ENCODE measurements at regions not wholly inside any gene's neighbourhood (a gene's known extent, or its start where the extent isn't known, plus 50 kb on each side); places are given as distances from the start of the nearest gene placed in this dataset.

DNA sequence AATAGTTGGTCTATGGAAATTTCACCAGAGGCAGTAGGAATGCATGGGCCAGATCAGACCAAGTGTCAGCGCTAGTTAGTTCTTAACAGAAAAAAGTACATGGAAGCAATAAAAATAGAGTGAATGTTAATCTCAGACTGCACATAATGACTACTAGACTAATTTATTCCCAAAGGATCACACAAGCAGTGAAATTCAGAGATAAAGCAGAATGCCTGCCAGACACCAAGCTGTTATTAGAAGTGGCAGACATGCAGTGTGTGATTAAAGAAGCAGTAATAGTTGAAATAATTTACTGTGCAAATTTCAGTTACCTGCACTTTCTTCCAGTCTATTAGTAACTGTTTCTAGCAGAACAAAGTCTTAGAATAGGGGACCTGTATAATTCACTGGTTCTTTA, 1024.2 kb downstream of the CDH9 start:
- WGBS, 2 experiments (ENCODE audit: insufficient coverage in 1 of 2, insufficient read length in 1 of 2) = 80% methylated on average over 1 of the region's 1 CpG; no CpG with 5 or more reads in 1 of the 2 experiments
- H3K36me3 Mint-ChIP-seq (ENCODE audit: low read depth) = no peaks in the 10 kb centered on the region

DNA sequence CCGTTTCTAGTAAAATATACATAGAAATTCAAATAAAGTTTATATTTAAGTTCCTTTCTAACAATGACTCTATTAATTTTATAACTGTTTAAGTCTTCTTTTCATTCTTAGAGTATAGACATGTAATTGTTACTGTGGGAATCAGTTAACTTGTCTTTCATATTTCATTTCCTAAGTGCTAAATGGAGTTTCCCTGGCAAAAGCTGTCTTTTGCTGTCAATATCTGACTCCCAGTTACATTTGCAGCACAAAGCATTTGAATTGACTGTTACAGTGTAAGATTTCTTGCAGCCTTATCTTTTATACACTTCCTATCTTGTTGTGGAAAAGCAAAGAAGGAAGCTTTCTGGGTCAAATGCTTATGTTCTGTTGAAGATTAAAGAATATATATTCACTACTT, 1026.3 kb downstream of the CDH9 start:
- TF ChIP-seq, protein P1, sequence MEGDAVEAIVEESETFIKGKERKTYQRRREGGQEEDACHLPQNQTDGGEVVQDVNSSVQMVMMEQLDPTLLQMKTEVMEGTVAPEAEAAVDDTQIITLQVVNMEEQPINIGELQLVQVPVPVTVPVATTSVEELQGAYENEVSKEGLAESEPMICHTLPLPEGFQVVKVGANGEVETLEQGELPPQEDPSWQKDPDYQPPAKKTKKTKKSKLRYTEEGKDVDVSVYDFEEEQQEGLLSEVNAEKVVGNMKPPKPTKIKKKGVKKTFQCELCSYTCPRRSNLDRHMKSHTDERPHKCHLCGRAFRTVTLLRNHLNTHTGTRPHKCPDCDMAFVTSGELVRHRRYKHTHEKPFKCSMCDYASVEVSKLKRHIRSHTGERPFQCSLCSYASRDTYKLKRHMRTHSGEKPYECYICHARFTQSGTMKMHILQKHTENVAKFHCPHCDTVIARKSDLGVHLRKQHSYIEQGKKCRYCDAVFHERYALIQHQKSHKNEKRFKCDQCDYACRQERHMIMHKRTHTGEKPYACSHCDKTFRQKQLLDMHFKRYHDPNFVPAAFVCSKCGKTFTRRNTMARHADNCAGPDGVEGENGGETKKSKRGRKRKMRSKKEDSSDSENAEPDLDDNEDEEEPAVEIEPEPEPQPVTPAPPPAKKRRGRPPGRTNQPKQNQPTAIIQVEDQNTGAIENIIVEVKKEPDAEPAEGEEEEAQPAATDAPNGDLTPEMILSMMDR (conservative IDR thresholded peaks at IDR 0.05) = no peak
- Mint-ChIP-seq H3K27ac (no peak overlapping the region), H3K36me3 (ENCODE audit: low read depth) (no peaks in the 10 kb centered on the region), H3K4me1 (no peaks in the 10 kb centered on the region), H3K9me3 (no peaks in the 10 kb centered on the region), H3K27me3 (ENCODE audit: insufficient read depth) (peaks cover 1% of the 10 kb centered on the region), H3K4me3 (no peak overlapping the region)
- Histone ChIP-seq H3K4me3 (ENCODE audit: low read length) (no peak overlapping the region), H3K27ac (ENCODE audit: low read depth, low read length) (no peak overlapping the region), H3K9ac (ENCODE audit: extremely low read depth, low read length, poor library complexity, severe bottlenecking) (no peak overlapping the region), H3K4me1 (ENCODE audit: control insufficient read depth, insufficient read depth, low read length) (no peaks in the 10 kb centered on the region), H3K27me3 (ENCODE audit: control insufficient read depth, insufficient read depth, low read length, poor library complexity, severe bottlenecking) (no peaks in the 10 kb centered on the region), H3K9me3 (ENCODE audit: control insufficient read depth, low read length) (no peaks in the 10 kb centered on the region), H3K36me3 (ENCODE audit: control insufficient read depth, insufficient read depth, low read length) (no peaks in the 10 kb centered on the region)
- DNase-seq = no peak
- no CpG with 5 or more reads among the region's 1 CpG for WGBS, 2 experiments (ENCODE audit: insufficient coverage in 1 of 2, insufficient read length in 1 of 2)

More for the DNA sequence above, 1024.2 kb downstream of the CDH9 start:
- H3K27ac ChIP-seq (ENCODE audit: low read depth, low read length) = no peak overlapping the region
- no peaks in the 10 kb centered on the region for H3K27me3 ChIP-seq (ENCODE audit: control insufficient read depth, insufficient read depth, low read length, poor library complexity, severe bottlenecking)
- H3K9ac ChIP-seq (ENCODE audit: extremely low read depth, low read length, poor library complexity, severe bottlenecking) = no peak overlapping the region
- no peaks in the 10 kb centered on the region for H3K4me1 ChIP-seq (ENCODE audit: control insufficient read depth, insufficient read depth, low read length)
- no peak for DNase-seq
- Mint-ChIP-seq H3K4me1 (no peaks in the 10 kb centered on the region), H3K9me3 (no peaks in the 10 kb centered on the region), H3K4me3 (no peak overlapping the region), H3K27ac (no peak overlapping the region), H3K27me3 (ENCODE audit: insufficient read depth) (peaks cover 1% of the 10 kb centered on the region)
- no peaks in the 10 kb centered on the region for H3K9me3 ChIP-seq (ENCODE audit: control insufficient read depth, low read length)
- no peak overlapping the region for H3K4me3 ChIP-seq (ENCODE audit: low read length)
- TF ChIP-seq, protein P1 (conservative IDR thresholded peaks at IDR 0.05) = no peak
- no peaks in the 10 kb centered on the region for H3K36me3 ChIP-seq (ENCODE audit: control insufficient read depth, insufficient read depth, low read length)

DNA sequence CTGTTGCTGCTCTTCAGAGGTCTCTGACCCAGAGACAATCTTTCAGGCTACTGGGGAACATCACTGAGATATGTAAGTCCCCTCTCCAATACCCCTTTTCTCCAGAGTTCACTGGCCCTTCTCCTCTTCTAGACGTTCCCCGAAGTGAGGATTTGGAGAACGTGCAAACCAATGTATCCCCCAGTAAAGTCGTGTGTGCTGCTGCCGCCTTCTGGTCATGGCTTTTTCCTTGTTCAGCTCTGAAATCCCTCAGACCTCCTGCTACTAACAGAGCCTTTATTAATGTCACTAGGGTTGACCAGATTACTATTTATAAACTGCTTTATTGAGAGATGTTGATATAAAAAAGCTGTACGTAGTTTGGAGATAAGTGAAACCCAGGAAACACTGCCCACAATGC, 1028.6 kb downstream of the CDH9 start:
- no peak overlapping the region for H3K9ac ChIP-seq (ENCODE audit: extremely low read depth, low read length, poor library complexity, severe bottlenecking)
- H3K27me3 ChIP-seq (ENCODE audit: control insufficient read depth, insufficient read depth, low read length, poor library complexity, severe bottlenecking) = no peaks in the 10 kb centered on the region
- no peak overlapping the region for H3K4me3 ChIP-seq (ENCODE audit: low read length)
- peak; percentile 87 for DNase-seq
- H3K4me1 ChIP-seq (ENCODE audit: control insufficient read depth, insufficient read depth, low read length) = no peaks in the 10 kb centered on the region
- no peaks in the 10 kb centered on the region for H3K9me3 ChIP-seq (ENCODE audit: control insufficient read depth, low read length)
- no peaks in the 10 kb centered on the region for H3K36me3 Mint-ChIP-seq (ENCODE audit: low read depth)
- no peaks in the 10 kb centered on the region for H3K36me3 ChIP-seq (ENCODE audit: control insufficient read depth, insufficient read depth, low read length)
- 41 to 53% methylated on average over 3 to 6 of the region's 6 CpGs for WGBS, 2 experiments (ENCODE audit: insufficient coverage in 1 of 2, insufficient read length in 1 of 2)
- H3K27ac ChIP-seq (ENCODE audit: low read depth, low read length) = no peak overlapping the region
- no peak overlapping the region for H3K4me3 Mint-ChIP-seq
- H3K9me3 Mint-ChIP-seq = no peaks in the 10 kb centered on the region
- H3K27ac Mint-ChIP-seq = no peak overlapping the region
- TF ChIP-seq, protein P1 (conservative IDR thresholded peaks at IDR 0.05) = peak; percentile 83
- H3K27me3 Mint-ChIP-seq (ENCODE audit: insufficient read depth) = peaks cover 1% of the 10 kb centered on the region
- no peaks in the 10 kb centered on the region for H3K4me1 Mint-ChIP-seq

Measured in endodermal cell (in vitro differentiated cells).